Skeletal muscle satellite cell (primary cell): ENCODE measurements at regions not wholly inside any gene's neighbourhood (a gene's known extent, or its start where the extent isn't known, plus 50 kb on each side); places are given as distances from the start of the nearest gene placed in this dataset.

Source experiments
- H3K27me3 ChIP-seq: 2 replicates; pipeline ENCODE4 v1.7.0; 2013; ENCODE audit warnings: low read length; ENCODE audit not compliant: control insufficient read depth, insufficient read depth
- H3K36me3 ChIP-seq: 2 replicates; pipeline ENCODE4 v1.7.0; 2013; ENCODE audit warnings: mild to moderate bottlenecking, control low read depth, low read length; ENCODE audit not compliant: insufficient read depth
- H3K4me1 ChIP-seq: 2 replicates; pipeline ENCODE4 v1.7.0; 2013; ENCODE audit warnings: low read length; ENCODE audit not compliant: control insufficient read depth, insufficient read depth
- H3K4me2 ChIP-seq: 2 replicates; pipeline ENCODE4 v1.7.0; 2013; ENCODE audit warnings: mild to moderate bottlenecking, low read length
- H3K4me3 ChIP-seq: 2 replicates; pipeline ENCODE4 v1.7.0; 2013; ENCODE audit warnings: low read length
- H3K9ac ChIP-seq: 2 replicates; pipeline ENCODE4 v1.7.0; 2013; ENCODE audit warnings: mild to moderate bottlenecking, low read depth, low read length, moderate library complexity
- H3K9me3 ChIP-seq: replicated peaks from 2 replicates; pipeline ENCODE4 v1.7.0; 2013; ENCODE audit warnings: mild to moderate bottlenecking, control low read depth, low read length

DNA sequence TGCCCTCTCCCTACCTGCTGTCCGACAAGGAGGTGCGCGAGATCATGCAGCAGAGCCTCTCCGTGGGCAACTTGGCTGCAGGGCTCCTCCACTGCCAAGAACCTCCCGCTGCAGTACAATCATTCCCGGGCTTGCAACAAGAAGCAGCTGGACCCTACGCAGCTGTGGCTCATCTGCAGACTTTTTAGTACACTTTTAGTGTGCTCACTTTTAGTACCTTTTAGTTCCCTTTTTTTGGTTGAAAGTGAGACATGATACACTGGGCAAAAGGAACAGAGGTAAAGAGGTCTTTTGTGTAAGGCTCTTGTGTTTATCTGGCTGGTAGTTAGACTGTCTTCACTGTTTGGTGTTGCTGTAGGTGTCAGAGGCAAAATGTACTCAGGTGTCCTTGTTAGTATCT, 58.1 kb upstream of the SPTLC1 start:
- Histone ChIP-seq H3K4me3 (no peak overlapping the region), H3K4me2 (no peak overlapping the region), H3K9ac (no peak overlapping the region), H3K27me3 (peaks cover 16% of the 10 kb centered on the region), H3K36me3 (no peaks in the 10 kb centered on the region), H3K9me3 (peaks cover 5% of the 10 kb centered on the region), H3K4me1 (no peaks in the 10 kb centered on the region)

- H3K9me3 ChIP-seq = peaks cover 5% of the 10 kb centered on the region
- H3K27me3 ChIP-seq = peaks cover 16% of the 10 kb centered on the region
- no peaks in the 10 kb centered on the region for H3K36me3 ChIP-seq
- no peak overlapping the region for H3K9ac ChIP-seq
- no peaks in the 10 kb centered on the region for H3K4me1 ChIP-seq
- H3K4me3 ChIP-seq = no peak overlapping the region
- H3K4me2 ChIP-seq = no peak overlapping the region
These were observed 56.6 kb upstream of the SPTLC1 start for GRCh38 chr9:92171822-92172221.

DNA sequence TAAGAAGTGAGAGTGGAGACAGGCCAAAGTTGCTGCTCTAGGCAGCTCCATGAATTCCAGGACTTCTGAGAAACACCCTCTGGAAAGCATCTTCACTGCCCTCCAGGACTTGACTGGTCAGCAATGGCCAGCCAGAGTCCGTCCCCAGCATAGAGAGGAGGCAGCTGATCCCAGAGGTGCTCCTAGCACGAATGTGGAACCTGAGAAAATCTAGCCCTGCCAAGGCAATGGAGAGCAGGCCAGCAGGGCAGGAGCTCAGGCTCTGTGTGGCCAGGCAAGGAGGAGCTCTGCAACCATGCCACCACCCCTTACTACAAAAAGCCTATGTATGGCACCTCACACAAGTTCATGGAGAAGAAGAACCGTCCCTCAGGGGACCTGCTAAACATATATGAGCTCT, 56.1 kb upstream of the SPTLC1 start:
- no peaks in the 10 kb centered on the region for H3K4me1 ChIP-seq
- no peaks in the 10 kb centered on the region for H3K36me3 ChIP-seq
- H3K4me2 ChIP-seq = no peak overlapping the region
- peaks cover 5% of the 10 kb centered on the region for H3K9me3 ChIP-seq
- H3K4me3 ChIP-seq = no peak overlapping the region
- peaks cover 16% of the 10 kb centered on the region for H3K27me3 ChIP-seq
- H3K9ac ChIP-seq = no peak overlapping the region

DNA sequence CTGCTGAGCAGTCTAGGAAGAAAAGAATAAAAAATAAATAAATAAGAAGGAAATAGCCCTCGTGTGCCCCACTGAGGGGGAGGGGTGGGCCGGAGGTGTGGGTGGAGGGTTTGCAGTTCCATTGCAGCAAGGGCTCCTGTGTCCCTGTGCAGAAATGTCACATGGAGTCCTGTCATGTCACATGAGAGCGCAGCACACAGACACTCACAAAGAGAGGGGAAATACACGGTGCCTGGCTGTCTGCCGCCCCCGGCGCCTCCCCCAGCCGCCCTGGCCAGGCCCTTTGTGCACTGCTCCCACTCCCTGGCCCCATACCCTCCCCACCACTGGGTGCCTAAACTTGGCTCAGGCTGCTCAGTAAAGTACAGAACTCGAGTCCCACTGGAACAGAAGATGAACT, 55.6 kb upstream of the SPTLC1 start:
- Histone ChIP-seq H3K9ac (no peak overlapping the region), H3K27me3 (peaks cover 16% of the 10 kb centered on the region), H3K4me3 (no peak overlapping the region), H3K9me3 (peaks cover 5% of the 10 kb centered on the region), H3K4me2 (no peak overlapping the region), H3K36me3 (no peaks in the 10 kb centered on the region), H3K4me1 (no peaks in the 10 kb centered on the region)

GRCh38 chr9:92165484-92165883, 50.3 kb upstream of the SPTLC1 start:
- Histone ChIP-seq H3K4me2 (no peak overlapping the region), H3K27me3 (no peaks in the 10 kb centered on the region), H3K9ac (no peak overlapping the region), H3K4me3 (no peak overlapping the region), H3K9me3 (no peaks in the 10 kb centered on the region), H3K36me3 (no peaks in the 10 kb centered on the region), H3K4me1 (no peaks in the 10 kb centered on the region)
